HG03460 (cell line): ENCODE measurements at regions not wholly inside any gene's neighbourhood (a gene's known extent, or its start where the extent isn't known, plus 50 kb on each side); places are given as distances from the start of the nearest gene placed in this dataset.

Experiments
- ATAC-seq: cut with Tn5 transposase; IDR thresholded peaks from one replicate; pipeline ENCODE4 v1.9.1; 2021; ENCODE audit not compliant: unreplicated experiment

- no peak for ATAC-seq
These were observed 120.2 kb downstream of the EMP1 start for GRCh38 chr12:13316587-13317246.

DNA sequence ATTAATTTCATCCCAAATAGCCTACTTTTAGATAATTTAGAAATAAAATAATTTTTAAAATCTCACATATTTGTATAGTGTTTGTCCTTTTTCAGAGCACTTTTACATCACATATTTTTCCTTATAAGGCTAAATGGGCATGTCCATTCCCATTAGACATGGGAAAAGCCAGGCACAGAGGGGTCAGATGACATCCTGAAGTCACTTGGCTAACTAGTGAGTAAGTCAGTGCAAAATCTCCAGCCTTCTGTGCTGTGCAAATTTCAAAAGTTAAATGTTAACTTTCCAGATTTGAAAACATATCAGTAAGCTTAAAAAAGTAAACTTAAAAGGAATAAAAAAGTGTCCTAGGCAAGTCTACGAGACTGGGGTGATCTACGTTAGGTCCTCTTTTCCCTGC, 117.4 kb downstream of the EMP1 start:
- no peak for ATAC-seq

DNA sequence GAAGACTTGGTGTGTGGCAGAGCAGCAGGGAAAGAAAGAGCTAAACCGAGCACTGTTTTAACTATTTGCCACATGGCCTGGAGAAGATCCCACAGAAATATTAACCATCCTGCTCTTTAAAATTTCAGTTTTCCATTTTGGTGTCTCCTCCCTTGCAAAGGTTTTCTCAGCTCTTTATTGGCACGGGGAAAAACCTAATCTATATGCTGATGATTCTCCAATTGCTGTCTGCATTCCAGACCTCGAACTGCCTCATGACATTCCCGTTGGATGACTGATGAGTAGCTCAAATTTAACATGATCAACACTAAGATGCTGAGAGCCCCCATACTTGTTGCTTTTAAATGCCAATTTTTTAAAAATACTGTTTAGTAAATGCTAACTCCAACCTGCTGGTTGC, 115.0 kb downstream of the EMP1 start:
- no peak for ATAC-seq

DNA sequence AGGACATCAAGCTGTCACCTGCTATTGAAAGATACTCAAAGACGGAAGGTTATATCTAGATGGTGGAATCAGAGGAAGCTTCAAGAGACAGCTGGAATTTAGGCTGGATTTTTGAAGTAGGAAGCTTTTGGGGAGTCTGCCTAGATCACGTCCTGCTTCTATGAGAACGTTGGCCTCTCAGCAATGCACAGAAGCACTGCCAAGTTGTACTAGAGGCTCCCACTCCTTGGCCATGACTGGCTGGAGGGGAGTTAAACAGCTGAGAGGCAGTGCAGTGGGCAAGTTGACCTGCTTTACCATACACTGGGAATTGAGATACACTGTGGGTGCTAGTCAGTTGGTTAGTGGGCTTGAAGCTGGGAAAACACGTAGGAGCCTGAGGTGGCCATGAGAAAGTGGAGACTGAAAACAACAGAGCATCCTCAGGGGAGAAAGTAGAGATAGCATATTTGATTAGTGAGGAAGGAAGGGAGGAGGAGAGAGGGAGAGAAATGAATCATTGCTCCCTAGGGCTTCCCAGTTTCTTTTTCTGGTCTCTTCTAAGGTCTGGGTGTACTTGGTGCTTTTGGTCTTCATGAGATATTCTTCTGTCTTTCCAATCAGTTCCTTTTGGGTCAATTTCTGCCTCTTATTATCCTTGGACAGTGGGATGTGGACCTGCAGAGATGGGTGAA, 110.8 kb downstream of the EMP1 start:
- ATAC-seq: no peak

GRCh38 chr12:13304924-13305323, 108.4 kb downstream of the EMP1 start:
- no peak for ATAC-seq

GRCh38 chr12:13299457-13299856, 102.9 kb downstream of the EMP1 start:
- no peak for ATAC-seq

- no peak for ATAC-seq
These were observed 96.6 kb downstream of the EMP1 start for GRCh38 chr12:13293096-13293495.

DNA sequence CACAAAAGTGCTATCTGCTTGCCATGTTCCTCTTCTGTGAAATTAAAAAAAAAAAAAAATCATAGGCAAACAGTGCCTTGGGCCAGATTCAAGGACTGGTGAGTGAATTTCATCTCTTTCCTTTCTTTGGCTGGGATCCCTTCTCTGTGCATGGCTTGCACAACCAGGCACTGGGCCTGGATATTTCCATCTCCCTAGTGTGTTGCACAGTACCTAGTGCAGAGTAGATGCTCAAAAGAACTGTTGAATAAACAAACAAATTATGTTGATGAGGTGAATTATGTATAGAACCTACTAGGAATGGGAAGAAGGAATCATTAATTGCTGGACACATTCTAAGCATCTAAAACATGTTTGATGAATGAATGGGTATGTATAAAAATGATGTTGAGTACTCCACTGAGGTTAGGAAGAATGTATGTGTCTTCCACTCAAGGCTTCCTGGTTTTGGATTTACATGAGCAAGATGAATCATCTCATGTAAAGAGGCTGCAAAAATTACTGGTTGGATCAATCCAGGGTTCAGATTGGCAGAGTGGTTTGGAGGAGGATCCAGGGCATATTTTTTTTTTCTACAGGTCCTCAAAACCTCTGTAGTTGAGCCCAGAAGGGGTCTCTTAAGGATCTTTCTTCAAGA, 93.2 kb downstream of the EMP1 start:
- ATAC-seq: no peak

GRCh38 chr12:13288937-13289652, 92.6 kb downstream of the EMP1 start:
- ATAC-seq: no peak

- ATAC-seq: no peak
These were observed 92.0 kb downstream of the EMP1 start for GRCh38 chr12:13288501-13288900.

DNA sequence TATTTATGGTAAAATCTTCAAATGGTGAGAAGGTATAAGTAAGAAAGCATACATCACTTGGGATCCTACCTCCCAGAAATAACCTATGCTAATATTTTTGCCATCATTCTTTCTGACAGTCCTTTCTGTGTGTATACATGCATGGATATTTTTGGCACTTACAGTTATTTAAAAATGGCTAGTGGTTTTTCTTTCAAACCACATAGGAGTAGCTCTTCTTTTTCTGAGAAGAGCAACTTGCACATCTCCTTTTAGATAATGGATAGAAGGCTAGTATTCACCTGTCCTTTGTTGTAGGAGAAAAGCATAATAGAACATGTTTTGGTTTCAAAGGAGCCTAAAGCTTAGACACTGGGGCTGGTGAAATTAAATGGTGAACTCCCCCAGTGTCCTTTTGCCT, 87.3 kb downstream of the EMP1 start:
- no peak for ATAC-seq

DNA sequence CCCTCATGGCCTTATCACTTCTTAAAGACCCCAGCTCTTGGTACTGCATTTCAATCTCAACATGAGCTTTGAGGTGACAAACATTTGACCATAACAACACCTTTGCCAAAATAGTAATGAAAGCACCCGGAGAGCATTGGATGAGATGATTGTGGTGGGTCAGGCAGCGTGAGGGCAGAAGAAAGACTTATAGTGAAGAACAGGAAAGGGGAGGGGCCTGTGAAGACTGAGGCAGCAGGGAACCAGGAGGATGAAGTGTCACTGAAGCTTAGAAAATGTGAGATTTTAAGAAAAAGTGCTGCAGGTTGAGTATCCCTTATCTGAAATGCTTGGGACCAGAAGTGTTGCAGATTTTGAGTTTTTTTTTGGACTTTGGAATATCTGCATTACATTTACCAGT, 86.3 kb downstream of the EMP1 start:
- no peak for ATAC-seq

- no peak for ATAC-seq
These were observed 81.8 kb downstream of the EMP1 start for GRCh38 chr12:13278249-13278787.

- no peak for ATAC-seq
These were observed 80.8 kb downstream of the EMP1 start for GRCh38 chr12:13277293-13277692.

GRCh38 chr12:13275241-13276085, 78.9 kb downstream of the EMP1 start:
- ATAC-seq: no peak

DNA sequence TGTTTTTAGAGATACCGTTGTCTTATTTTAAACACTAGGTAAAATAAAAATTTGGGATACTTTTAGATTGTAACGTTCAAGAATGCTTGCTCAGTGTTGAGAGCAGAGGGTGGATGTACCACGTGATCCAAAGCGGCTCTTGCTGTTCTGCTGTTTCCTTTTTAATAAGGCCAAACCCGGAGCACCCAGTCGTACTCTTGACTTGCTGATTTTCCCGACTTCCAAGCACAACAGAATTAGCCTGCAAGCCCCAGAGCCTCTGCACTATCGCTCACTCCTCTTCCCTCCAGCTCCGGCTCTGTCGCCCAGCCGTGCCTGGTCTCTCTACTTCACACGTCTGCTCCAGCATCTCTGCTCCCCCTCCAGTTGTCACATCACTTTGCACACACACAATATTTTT, 77.3 kb downstream of the EMP1 start:
- ATAC-seq: no peak

GRCh38 chr12:13273097-13273496, 76.6 kb downstream of the EMP1 start:
- no peak for ATAC-seq

DNA sequence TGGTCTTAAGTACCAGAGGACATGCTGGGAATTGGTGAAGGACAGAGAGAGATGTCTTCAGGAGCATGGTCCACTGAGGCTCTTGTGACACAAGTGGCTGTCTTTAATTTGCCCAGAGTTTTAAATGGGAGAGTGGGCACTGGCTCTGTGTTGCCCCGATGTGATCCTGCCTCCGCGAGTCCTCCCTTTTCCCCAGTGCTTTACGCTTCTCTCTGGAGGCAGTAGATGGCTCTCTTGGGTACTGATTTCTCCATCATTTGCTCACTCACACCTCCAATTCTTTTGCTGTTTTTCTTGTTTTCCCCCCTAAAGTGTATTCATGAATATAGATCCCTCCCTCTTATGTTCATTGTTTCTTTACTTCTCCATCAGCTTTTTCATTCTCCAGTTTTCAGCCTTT, 74.3 kb downstream of the EMP1 start:
- ATAC-seq: no peak
